ENCODE measurements at regions not wholly inside any gene's neighbourhood (a gene's known extent, or its start where the extent isn't known, plus 50 kb on each side); places are given as distances from the start of the nearest gene placed in this dataset.

DNA sequence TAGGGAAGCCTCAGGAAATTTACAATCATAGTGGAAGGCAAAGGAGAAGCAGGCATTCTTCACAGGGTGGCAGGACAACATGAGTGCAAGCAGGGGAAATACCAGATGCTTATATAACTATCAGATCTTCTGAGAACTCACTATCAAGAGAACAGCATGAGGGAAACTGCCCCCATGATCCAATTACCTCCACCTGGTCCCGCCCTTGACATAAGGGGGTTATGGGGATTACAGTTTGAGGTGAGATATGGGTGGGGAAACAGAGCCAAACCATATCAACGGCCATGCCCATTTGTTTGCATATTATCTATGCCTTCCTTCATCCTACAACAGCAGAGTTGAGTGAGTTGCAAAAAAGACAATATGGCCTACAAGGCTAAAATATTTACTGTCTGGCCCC is 140.2 kb upstream of the CCDC196 start:
- no peak for DNase-seq

GRCh38 chr14:66351310-66351709 is 134.9 kb upstream of the CCDC196 start:
- no peak for DNase-seq

GRCh38 chr14:66359500-66359899 is 126.7 kb upstream of the CCDC196 start:
- DNase-seq, result peak in 3 of 56 donors; percentile 2 to 19 (median 5)

GRCh38 chr14:66360366-66360926 is 125.7 kb upstream of the CCDC196 start:
- DNase-seq, result no peak

GRCh38 chr14:66361013-66361412 is 125.2 kb upstream of the CCDC196 start:
- no peak for DNase-seq

- DNase-seq, result no peak
These were observed 120.8 kb upstream of the CCDC196 start for GRCh38 chr14:66365388-66365787.

GRCh38 chr14:66369157-66369697 is 116.9 kb upstream of the CCDC196 start:
- no peak for DNase-seq

- no peak for DNase-seq
These were observed 114.4 kb upstream of the CCDC196 start for GRCh38 chr14:66371776-66372175.

GRCh38 chr14:66375046-66375964 is 110.9 kb upstream of the CCDC196 start:
- peak in 1 of 56 donors; percentile 22 for DNase-seq

- DNase-seq, result no peak
These were observed 108.6 kb upstream of the CCDC196 start for GRCh38 chr14:66377574-66377973.

GRCh38 chr14:66378712-66379505 is 107.3 kb upstream of the CCDC196 start:
- no peak for DNase-seq

- DNase-seq, result peak in 16 of 56 donors; percentile 7 to 68 (median 30)
These were observed 106.0 kb upstream of the CCDC196 start for GRCh38 chr14:66380143-66380542.

DNA sequence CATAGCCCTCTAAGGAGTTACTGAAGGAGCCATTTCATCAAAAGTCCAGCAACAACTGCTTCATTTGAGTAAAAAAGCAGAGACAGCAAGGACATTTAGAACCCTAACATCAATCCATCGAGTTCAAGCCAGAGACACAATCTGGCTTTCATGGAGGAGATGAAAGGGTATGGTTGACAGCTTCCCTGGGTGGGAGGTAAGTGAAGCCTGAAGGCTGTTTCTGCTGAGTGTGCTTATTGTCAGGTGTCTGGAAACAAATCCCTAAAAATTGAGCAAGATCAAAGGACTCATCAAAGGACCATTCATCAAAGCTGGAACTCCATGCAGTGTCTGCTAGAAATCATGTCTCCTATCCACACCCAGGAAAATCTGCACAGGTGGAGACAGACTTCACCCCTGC is 104.4 kb upstream of the CCDC196 start:
- DNase-seq, result no peak

DNA sequence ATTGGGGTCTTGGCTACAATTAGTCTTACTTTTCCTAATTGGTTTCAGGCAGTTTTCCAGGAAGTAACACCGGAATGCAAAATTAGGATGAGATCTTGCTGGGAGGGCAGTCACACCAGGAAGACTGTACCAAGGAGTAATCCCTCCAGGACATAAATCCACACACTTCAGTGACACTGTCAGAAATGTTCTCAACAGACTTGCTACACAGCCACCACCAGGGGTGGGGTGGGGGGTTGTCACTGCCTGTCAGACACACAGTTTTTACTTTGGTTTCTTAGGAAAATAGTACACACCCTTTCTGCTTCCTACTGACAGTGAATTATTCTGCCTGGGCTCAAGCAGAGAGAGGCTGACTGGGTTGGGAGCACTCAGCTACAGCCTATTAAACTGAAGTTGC is 102.9 kb upstream of the CCDC196 start:
- DNase-seq, result peak in 15 of 56 donors; percentile 6 to 48 (median 28)

- DNase-seq, result no peak
These were observed 102.4 kb upstream of the CCDC196 start for GRCh38 chr14:66383771-66384170.

GRCh38 chr14:66388516-66388915 is 97.7 kb upstream of the CCDC196 start:
- DNase-seq, result peak in 1 of 56 donors; percentile 19

GRCh38 chr14:66389481-66389880 is 96.7 kb upstream of the CCDC196 start:
- no peak for DNase-seq

DNA sequence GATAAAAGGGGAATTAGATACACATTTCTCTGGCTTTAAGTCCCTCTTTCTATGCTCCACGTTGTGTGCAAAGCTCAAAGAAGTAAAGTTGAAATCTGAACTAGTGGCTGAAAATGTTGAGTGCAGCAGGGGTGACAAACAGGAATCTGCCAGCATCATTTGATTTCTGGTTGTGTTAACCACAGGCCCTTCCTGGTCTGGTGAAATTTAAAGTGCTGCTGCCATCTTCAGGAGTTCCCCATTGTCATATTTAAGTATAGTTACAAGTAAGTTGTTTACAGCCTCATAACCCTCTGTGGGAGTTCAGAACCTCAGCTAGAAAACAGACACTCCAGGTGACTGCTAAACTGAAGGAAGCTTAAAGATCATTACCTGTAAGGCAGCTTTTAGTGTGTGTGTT is 90.9 kb upstream of the CCDC196 start:
- peak in 1 of 56 donors; percentile 6 for DNase-seq

- no peak for DNase-seq
These were observed 90.0 kb upstream of the CCDC196 start for GRCh38 chr14:66396164-66396563.

- peak in 7 of 56 donors; percentile 15 to 45 (median 24) for DNase-seq
These were observed 87.7 kb upstream of the CCDC196 start for GRCh38 chr14:66398437-66398836.

DNA sequence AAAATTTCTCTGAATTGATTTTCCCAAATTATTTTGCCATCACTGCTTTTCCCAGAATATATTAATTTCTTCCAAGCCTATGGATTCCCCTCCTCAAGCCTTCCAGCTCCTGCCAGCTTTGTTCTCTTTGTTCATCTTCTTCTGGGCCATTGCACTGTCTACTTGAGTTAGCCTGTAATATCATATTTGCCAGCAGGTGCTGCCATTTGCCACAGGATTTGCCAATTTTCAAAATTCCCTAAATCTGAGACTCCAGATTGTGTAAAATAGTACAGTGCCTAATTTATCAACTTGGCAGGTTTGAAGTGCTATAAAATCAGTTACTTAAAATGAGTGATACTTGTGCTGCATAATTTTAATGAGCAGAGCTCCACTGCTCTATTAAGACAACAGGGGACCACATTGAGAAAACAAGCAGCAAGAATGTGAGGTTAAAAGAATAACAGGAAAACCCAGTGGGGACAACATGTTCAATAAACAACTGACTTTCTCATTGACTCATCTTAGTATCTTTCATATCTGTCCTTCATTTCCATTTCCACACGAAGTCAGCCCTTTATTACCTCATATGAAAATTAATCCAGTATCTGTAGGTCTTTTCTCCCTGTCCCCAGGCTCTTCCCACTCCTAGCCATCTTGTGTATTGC is 84.6 kb upstream of the CCDC196 start:
- DNase-seq, result peak in 4 of 56 donors; percentile 7 to 31 (median 22)

Measured in nucleus accumbens (tissue), 56 donors.